Loucy (cell line): ENCODE measurements at regions not wholly inside any gene's neighbourhood (a gene's known extent, or its start where the extent isn't known, plus 50 kb on each side); places are given as distances from the start of the nearest gene placed in this dataset.

Experiments
- H2AFZ ChIP-seq: fragments of 200-600 bp; sonication (generic); 2 replicates; pipeline ENCODE4 v1.6.0; 2016; ENCODE audit warnings: antibody characterized with exemption, mild to moderate bottlenecking, low read length, moderate library complexity
- H3F3A ChIP-seq: fragments of 200-600 bp; 2 replicates; pipeline ENCODE4 v1.6.0; 2016; ENCODE audit warnings: antibody characterized with exemption, low read depth, mild to moderate bottlenecking
- H3K27me3 ChIP-seq: fragments of 200-600 bp; sonication (generic); 2 replicates; pipeline ENCODE4 v1.6.1; 2014; ENCODE audit warnings: low read length, mild to moderate bottlenecking; ENCODE audit not compliant: insufficient read depth, poor library complexity, severe bottlenecking
- H3K36me3 ChIP-seq: fragments of 200-600 bp; sonication (generic); 2 replicates; pipeline ENCODE4 v1.6.1; 2016; ENCODE audit warnings: low read length; ENCODE audit not compliant: insufficient read depth
- H3K4me1 ChIP-seq: fragments of 200-600 bp; sonication (generic); 2 replicates; pipeline ENCODE4 v1.5.1; 2014; ENCODE audit warnings: low read length, mild to moderate bottlenecking; ENCODE audit not compliant: insufficient read depth, poor library complexity, severe bottlenecking
- H3K4me2 ChIP-seq: fragments of 200-600 bp; sonication (generic); 2 replicates; pipeline ENCODE4 v1.6.0; 2014; ENCODE audit warnings: antibody characterized with exemption, low read length, low read depth, mild to moderate bottlenecking; ENCODE audit not compliant: poor library complexity, severe bottlenecking
- H3K4me3 ChIP-seq: fragments of 200-600 bp; sonication (generic); 2 replicates; pipeline ENCODE4 v1.5.1; 2014; ENCODE audit warnings: low read length, mild to moderate bottlenecking, mixed read lengths; ENCODE audit not compliant: poor library complexity, severe bottlenecking
- H3K79me2 ChIP-seq: fragments of 200-600 bp; sonication (generic); 2 replicates; pipeline ENCODE4 v1.6.1; 2014; ENCODE audit warnings: low read length; ENCODE audit not compliant: insufficient read depth
- H3K9ac ChIP-seq: fragments of 200-600 bp; sonication (generic); 2 replicates; pipeline ENCODE4 v1.6.0; 2014; ENCODE audit warnings: mild to moderate bottlenecking, low read depth, low read length, moderate library complexity; ENCODE audit not compliant: poor library complexity, severe bottlenecking
- H3K9me2 ChIP-seq: fragments of 200-600 bp; sonication (generic); replicated peaks from 2 replicates; pipeline ENCODE4 v1.6.1; 2016; ENCODE audit warnings: low read depth, low read length, mixed read lengths
- H3K9me3 ChIP-seq: fragments of 200-600 bp; sonication (generic); 2 replicates; pipeline ENCODE4 v1.6.1; 2014; ENCODE audit warnings: mild to moderate bottlenecking, antibody characterized with exemption, low read length, low read depth; ENCODE audit not compliant: insufficient read depth
- H4K20me1 ChIP-seq: fragments of 200-600 bp; sonication (generic); 2 replicates; pipeline ENCODE4 v1.6.0; 2014; ENCODE audit warnings: antibody characterized with exemption, low read length, mild to moderate bottlenecking; ENCODE audit not compliant: insufficient read depth, poor library complexity, severe bottlenecking
- CTCF ChIP-seq: fragments of 200-600 bp; sonication (generic); conservative IDR thresholded peaks from 2 replicates; pipeline ENCODE4 v1.5.1; 2014; ENCODE audit warnings: mild to moderate bottlenecking, antibody characterized with exemption, low read length
- EZH2phosphoT487 ChIP-seq: fragments of 200-600 bp; IDR thresholded peaks from 2 replicates; pipeline ENCODE4 v1.6.1; 2018; ENCODE audit warnings: antibody characterized with exemption, mild to moderate bottlenecking, moderate library complexity, borderline replicate concordance

- Histone ChIP-seq H3K27me3 (no peaks in the 10 kb centered on the region), H3K36me3 (no peaks in the 10 kb centered on the region), H2AFZ (no peak overlapping the region), H4K20me1 (no peaks in the 10 kb centered on the region), H3K9ac (no peak overlapping the region), H3K4me3 (no peak overlapping the region), H3K4me1 (no peaks in the 10 kb centered on the region), H3K79me2 (no peaks in the 10 kb centered on the region), H3K4me2 (no peak overlapping the region), H3F3A (no peaks in the 10 kb centered on the region), H3K9me3 (0 out of 2 replicates have a peak, but pooled peaks cover 2% of the 10 kb centered on the region), H3K9me2 (no peaks in the 10 kb centered on the region)
- TF ChIP-seq EZH2phosphoT487 = no peak
- TF ChIP-seq CTCF = no peak
Measured at GRCh38 chr3:104855702-104856101, 511.0 kb upstream of the ALCAM start.

GRCh38 chr3:104856741-104857140 lies 510.0 kb upstream of the ALCAM start:
- no peak overlapping the region for H3K4me3 ChIP-seq
- no peaks in the 10 kb centered on the region for H3K36me3 ChIP-seq
- H3K4me1 ChIP-seq = no peaks in the 10 kb centered on the region
- H3K9me2 ChIP-seq = no peaks in the 10 kb centered on the region
- H3K9me3 ChIP-seq = 0 out of 2 replicates have a peak, but pooled peaks cover 2% of the 10 kb centered on the region
- no peaks in the 10 kb centered on the region for H4K20me1 ChIP-seq
- H3F3A ChIP-seq = no peaks in the 10 kb centered on the region
- TF ChIP-seq EZH2phosphoT487 (no peak), CTCF (no peak)
- H3K27me3 ChIP-seq = no peaks in the 10 kb centered on the region
- H2AFZ ChIP-seq = no peak overlapping the region
- no peak overlapping the region for H3K9ac ChIP-seq
- no peak overlapping the region for H3K4me2 ChIP-seq
- no peaks in the 10 kb centered on the region for H3K79me2 ChIP-seq

- no peak overlapping the region for H3K9ac ChIP-seq
- H3K4me1 ChIP-seq = no peaks in the 10 kb centered on the region
- no peaks in the 10 kb centered on the region for H3K9me3 ChIP-seq
- no peak overlapping the region for H2AFZ ChIP-seq
- H3K79me2 ChIP-seq = no peaks in the 10 kb centered on the region
- H3K9me2 ChIP-seq = no peaks in the 10 kb centered on the region
- TF ChIP-seq EZH2phosphoT487 (no peak), CTCF (no peak)
- no peak overlapping the region for H3K4me2 ChIP-seq
- H3K27me3 ChIP-seq = no peaks in the 10 kb centered on the region
- no peak overlapping the region for H3K4me3 ChIP-seq
- H3F3A ChIP-seq = no peaks in the 10 kb centered on the region
- H4K20me1 ChIP-seq = no peaks in the 10 kb centered on the region
- no peaks in the 10 kb centered on the region for H3K36me3 ChIP-seq
Measured at GRCh38 chr3:104868291-104868690, 498.4 kb upstream of the ALCAM start.
